Right renal cortex interstitium (tissue), 3 donors: ENCODE measurements at regions not wholly inside any gene's neighbourhood (a gene's known extent, or its start where the extent isn't known, plus 50 kb on each side); places are given as distances from the start of the nearest gene placed in this dataset.

Experiments used
- DNase-seq, 3 donors: peaks; one replicate each; pipeline ENCODE4 v3.0.0-alpha.2; 2013; ENCODE audit warnings: low read depth in 3 of 3, low spot score in 2 of 3

- DNase-seq: no peak
Measured at GRCh38 chr7:84263106-84263505, 68.5 kb upstream of the SEMA3A start.

- no peak for DNase-seq
Measured at GRCh38 chr7:84261509-84261908, 66.9 kb upstream of the SEMA3A start.

GRCh38 chr7:84258628-84259027 is 64.0 kb upstream of the SEMA3A start:
- no peak for DNase-seq

DNA sequence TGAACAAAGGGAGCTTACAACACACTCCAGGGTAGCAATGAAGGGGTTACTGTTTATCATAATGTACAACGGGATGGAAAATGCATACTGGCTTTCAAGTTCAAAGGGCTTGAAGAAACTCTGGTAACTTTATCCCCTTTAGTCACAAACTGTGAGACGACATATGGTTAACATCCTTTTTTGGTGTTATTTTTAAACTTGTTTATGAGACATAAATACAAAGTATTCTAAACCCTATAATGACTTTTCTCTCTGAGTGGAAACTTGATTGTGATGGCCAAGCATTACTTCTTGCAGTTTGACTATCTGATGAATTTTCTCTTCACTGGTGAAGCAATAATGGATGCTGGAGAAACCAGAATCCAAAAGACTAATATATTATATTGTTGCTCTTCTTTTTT is 62.0 kb upstream of the SEMA3A start:
- peak; percentile 5 to 29 (median 15) for DNase-seq

DNA sequence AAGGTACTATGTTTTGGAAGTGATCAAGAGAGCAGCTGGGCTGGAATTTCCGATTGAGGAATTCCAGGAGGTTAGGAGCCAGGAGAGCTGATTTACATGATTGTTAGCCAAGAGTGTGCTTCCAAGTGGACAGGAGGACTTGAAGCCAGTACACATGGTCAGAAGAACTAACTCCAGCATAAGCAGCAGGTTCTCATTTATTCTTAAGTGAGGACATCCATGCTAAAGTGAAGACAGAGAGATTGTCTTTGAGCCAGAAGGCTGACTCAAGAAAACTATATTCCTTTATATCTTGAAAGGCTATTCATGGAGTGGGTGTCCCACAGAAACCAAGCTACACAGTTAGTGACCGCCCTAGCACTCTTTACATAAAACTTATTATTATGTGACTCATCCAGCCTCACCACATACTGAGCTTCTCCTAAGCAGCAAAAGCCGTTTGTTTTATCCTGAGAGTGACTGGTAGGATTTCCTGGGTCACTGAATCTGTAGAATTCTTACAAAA is 56.7 kb upstream of the SEMA3A start:
- DNase-seq: no peak

DNA sequence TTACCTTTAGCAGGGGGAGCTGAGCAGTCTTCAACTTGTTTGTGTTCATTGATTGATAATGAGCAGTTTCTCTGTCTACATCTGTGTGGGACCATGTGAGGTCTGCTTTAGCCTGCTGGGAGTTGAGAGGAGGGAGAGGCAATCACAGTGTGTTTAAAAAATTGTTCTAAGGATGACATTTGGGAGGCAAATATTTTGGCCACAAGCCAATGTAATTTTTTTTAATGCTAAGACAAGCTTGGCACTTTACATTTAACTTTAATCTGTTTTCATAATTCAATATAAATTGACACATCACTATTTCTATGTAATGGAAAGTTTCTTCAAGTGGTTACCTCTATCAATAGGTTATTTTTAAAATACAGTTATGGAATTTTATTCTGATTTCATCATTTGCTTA is 55.9 kb upstream of the SEMA3A start:
- no peak for DNase-seq

GRCh38 chr7:84249656-84250055 is 55.1 kb upstream of the SEMA3A start:
- no peak for DNase-seq

DNA sequence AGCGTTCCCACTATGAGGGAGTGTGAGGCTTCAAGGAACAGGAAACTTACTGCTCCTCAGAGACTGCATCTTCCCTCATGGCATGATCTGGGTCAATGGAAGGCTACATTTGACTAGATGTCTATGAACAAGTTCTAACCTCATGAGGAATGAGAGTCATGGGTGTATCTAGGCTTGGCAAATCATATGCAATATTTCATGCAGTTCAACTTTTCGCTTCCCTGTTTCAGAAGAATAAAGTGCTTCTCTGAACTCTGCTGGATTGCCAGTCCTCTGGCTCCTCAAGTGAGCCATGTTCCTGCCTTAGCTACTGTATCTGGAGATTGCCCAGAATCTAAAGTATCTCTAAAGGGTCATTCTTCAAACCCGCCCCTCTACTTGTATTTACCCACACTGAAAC is 54.3 kb upstream of the SEMA3A start:
- no peak for DNase-seq

- no peak for DNase-seq
Measured at GRCh38 chr7:84248267-84248666, 53.7 kb upstream of the SEMA3A start.

DNA sequence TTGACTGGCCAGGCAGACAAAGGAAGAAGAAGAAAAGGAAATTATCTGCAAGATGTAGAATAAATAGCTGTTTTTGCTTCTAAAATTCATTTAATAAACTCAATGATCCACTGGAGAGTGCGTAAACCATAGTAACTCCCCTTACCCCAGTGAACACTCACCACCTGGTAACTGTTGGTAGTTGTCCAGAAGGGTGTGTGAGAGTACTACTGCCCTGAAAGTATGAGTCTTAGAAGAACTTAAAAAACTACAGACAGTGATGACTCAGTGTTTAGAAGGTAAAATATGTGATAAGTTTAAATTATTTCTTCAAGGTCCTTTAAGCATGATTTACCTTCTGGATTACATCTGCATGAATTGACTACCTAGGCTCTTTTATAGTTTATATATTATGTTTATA is 53.0 kb upstream of the SEMA3A start:
- no peak for DNase-seq

DNA sequence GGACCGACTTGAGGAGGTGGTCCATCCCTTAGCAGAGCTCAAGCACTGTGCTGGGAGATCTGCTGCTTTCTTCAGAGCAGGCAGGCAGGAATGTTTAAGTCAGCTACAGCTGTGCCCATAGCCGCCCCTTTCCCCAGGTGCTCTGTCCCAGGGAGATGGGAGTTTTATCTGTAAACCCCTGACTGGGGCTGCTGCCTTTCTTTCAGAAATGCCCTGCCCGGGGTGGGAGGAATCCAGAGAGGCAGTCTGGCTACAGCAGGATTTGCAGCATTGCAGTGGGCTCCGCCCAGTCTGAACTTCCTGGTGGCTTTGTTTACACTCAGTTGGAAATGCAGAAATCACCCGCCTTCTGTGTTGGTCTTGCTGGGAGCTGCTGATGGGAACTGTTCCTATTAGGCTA is 51.2 kb upstream of the SEMA3A start:
- DNase-seq: no peak
